Activated naive CD4-positive, alpha-beta T cell treated with anti-CD3 and anti-CD28 coated beads for 36 hours (primary cell): ENCODE measurements at regions not wholly inside any gene's neighbourhood (a gene's known extent, or its start where the extent isn't known, plus 50 kb on each side); places are given as distances from the start of the nearest gene placed in this dataset.
"Not testable (repeated sequence)": the region's sequence is repeated elsewhere in the genome, so short reads cannot be mapped to it uniquely, and the experiment has no call there.

Source experiments
- CTCF ChIA-PET: fragments of 350-600 bp; sonication (Branson Sonifier 250); formaldehyde crosslinking; loops from one replicate; lab custom pipeline; 2021; ENCODE audit warnings: antibody characterized with exemption; lab: Charles Lee
- DNase-seq: peaks from one replicate; pipeline ENCODE4 v3.0.0-alpha.2; 2020
- H3K27ac Mint-ChIP-seq: one replicate; pipeline ENCODE4 v1.8.0; 2021; ENCODE audit warnings: mild to moderate bottlenecking, mixed read lengths
- H3K27me3 Mint-ChIP-seq: one replicate; pipeline ENCODE4 v1.8.0; 2021; ENCODE audit warnings: low read depth, mixed read lengths
- H3K36me3 Mint-ChIP-seq: one replicate; pipeline ENCODE4 v1.8.0; 2021; ENCODE audit warnings: low read depth, mixed read lengths
- H3K4me1 Mint-ChIP-seq: one replicate; pipeline ENCODE4 v1.8.0; 2021; ENCODE audit warnings: low read depth, mixed read lengths
- H3K4me3 Mint-ChIP-seq: one replicate; pipeline ENCODE4 v1.8.0; 2021; ENCODE audit warnings: mild to moderate bottlenecking, moderate library complexity, mixed read lengths
- H3K9me3 Mint-ChIP-seq: one replicate; pipeline ENCODE4 v1.8.0; 2021; ENCODE audit warnings: mixed read lengths
- intact Hi-C: fragments of 100-400 bp; cut with micrococcal nuclease; formaldehyde crosslinking; loops from one replicate; pipeline ENCODE4 v1.15.1; 2023

- H3K27ac Mint-ChIP-seq, result no peak overlapping the region
- intact Hi-C loops, result no loop called here
- CTCF ChIA-PET, result no interaction called here
- no peak for DNase-seq
- no peaks in the 10 kb centered on the region for H3K9me3 Mint-ChIP-seq
- no peaks in the 10 kb centered on the region for H3K4me1 Mint-ChIP-seq
- peaks cover 6% of the 10 kb centered on the region for H3K27me3 Mint-ChIP-seq
- H3K36me3 Mint-ChIP-seq, result no peaks in the 10 kb centered on the region
- no peak overlapping the region for H3K4me3 Mint-ChIP-seq
Measured at GRCh38 chr3:130569461-130570365, 52.7 kb downstream of the COL6A6 start.

GRCh38 chr3:130572769-130573168 is 55.8 kb downstream of the COL6A6 start:
- Mint-ChIP-seq H3K36me3 (no peaks in the 10 kb centered on the region), H3K9me3 (no peaks in the 10 kb centered on the region), H3K4me1 (no peaks in the 10 kb centered on the region), H3K27ac (no peak overlapping the region), H3K27me3 (peaks cover 8% of the 10 kb centered on the region), H3K4me3 (no peak overlapping the region)
- CTCF ChIA-PET, result no interaction called here
- no peak for DNase-seq
- intact Hi-C loops, result no loop called here

GRCh38 chr3:130576375-130577266 is 59.6 kb downstream of the COL6A6 start:
- CTCF ChIA-PET, result no interaction called here
- Mint-ChIP-seq H3K27me3 (peaks cover 27% of the 10 kb centered on the region), H3K27ac (no peak overlapping the region)

DNA sequence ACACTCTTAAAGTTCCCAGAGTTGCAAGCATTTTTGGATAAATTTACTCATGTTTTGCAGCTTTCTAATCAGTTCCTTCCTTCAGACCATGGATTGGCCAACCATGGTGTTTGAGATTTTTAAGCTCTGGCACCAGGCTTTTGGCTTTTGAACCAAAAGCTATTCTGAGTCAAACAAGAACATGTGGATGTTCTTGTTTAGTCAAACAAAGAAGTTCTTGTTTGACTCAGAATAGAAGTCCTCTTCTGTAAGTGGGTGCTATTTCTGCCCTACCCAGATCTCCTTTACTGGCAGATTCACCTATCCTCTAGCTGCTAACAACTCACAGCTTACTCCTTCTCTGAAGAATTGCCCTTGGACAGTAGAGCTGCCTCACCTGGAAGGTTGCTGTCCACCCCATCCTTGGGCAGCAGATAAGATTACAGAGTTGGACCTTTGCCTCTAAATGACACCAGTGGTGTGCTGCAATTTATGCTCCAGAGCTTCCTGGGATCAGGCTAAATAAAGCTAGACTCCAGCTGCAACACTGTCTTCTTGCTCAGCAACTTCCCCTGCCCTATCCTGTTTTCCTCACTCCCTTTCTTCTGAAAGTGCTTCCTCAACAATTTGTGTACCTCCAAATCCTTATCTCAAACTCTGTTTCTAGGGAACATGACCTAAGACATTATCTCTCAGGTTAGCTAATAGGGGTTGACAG is 65.6 kb downstream of the COL6A6 start:
- Mint-ChIP-seq H3K36me3 (no peaks in the 10 kb centered on the region), H3K9me3 (no peaks in the 10 kb centered on the region), H3K27ac (no peak overlapping the region), H3K27me3 (peaks cover 38% of the 10 kb centered on the region), H3K4me3 (no peak overlapping the region), H3K4me1 (no peaks in the 10 kb centered on the region)
- intact Hi-C loops, result no loop called here
- DNase-seq, result no peak
- CTCF ChIA-PET, result no interaction called here

More at GRCh38 chr3:130576375-130577266, 59.6 kb downstream of the COL6A6 start:
- intact Hi-C loops, result no loop called here
- no peaks in the 10 kb centered on the region for H3K36me3 Mint-ChIP-seq
- H3K9me3 Mint-ChIP-seq, result no peaks in the 10 kb centered on the region
- no peaks in the 10 kb centered on the region for H3K4me1 Mint-ChIP-seq
- H3K4me3 Mint-ChIP-seq, result no peak overlapping the region
- DNase-seq, result no peak

DNA sequence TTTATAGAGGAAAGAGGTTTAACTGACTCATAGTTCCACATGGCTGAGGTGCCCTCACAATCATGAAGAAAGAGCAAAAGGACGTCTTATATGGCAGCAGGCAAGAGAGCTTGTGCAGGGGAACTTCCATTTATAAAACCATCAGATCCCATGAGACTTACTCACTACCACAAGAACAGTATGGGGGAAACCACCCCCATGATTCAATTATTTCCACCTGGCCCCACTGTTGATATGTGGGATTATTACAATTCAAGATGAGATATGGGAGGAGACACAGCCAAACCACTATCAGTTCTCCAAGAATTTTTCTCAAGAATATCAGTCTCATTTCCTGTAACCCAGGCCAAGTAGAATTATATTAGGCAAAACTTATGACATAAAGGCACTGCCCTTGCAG is 77.8 kb downstream of the COL6A6 start:
- CTCF ChIA-PET, H3K27ac Mint-ChIP-seq, H3K9me3 Mint-ChIP-seq, intact Hi-C loops, DNase-seq, H3K4me1 Mint-ChIP-seq, H3K36me3 Mint-ChIP-seq, H3K4me3 Mint-ChIP-seq: not testable (repeated sequence)
- peaks cover 11% of the 10 kb centered on the region for H3K27me3 Mint-ChIP-seq

- H3K36me3 Mint-ChIP-seq, result no peaks in the 10 kb centered on the region
- DNase-seq, result no peak
- no peaks in the 10 kb centered on the region for H3K4me1 Mint-ChIP-seq
- H3K4me3 Mint-ChIP-seq, result no peak overlapping the region
- no peaks in the 10 kb centered on the region for H3K9me3 Mint-ChIP-seq
- intact Hi-C loops, result no loop called here
- no peak overlapping the region for H3K27ac Mint-ChIP-seq
- CTCF ChIA-PET, result no interaction called here
- H3K27me3 Mint-ChIP-seq, result peaks cover 12% of the 10 kb centered on the region
Measured at GRCh38 chr3:130596484-130596883, 79.5 kb downstream of the COL6A6 start.

DNA sequence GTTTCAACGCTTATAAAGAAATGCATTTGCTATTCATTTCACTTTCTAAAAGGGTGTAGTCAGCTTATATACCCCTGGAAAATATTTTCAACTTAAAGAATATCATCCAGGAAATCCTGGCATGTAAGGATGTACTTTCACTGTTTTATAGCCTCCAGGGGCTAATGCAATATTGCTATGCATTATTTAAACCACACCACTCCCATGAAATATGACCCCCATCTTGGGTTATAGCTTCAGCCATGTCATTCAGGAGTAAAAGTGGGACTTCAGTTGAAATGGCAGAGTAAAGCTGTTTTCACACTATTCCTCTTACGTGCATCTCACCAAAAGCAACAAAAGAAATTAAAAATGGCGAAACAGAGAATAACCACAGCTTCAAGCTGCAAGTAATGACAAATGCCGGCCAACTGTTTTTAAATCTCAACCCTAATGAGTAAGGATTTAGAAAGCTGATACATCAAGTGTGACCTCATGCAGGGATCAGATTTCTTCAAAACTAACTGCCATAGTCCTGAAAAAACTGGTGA is 84.5 kb downstream of the COL6A6 start:
- intact Hi-C loops, result no loop called here

DNA sequence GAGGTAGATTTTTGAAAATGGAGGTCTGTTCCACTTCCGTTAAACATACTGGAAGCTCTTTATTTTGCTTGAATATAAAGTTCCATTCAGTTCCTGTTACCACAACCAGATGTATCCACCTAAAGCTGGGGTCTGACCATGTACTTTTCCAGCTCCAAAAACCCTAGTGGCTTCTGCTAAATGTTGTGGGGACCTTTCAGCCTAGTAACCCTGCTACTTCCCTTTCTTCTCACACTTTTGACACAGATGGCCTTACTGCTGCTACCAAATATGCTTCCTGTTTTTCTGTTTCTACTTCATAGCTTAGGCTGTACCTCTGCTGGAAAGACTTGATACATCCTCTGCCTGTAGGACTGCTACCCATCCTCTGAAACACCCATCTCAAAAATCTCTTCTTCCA is 87.8 kb downstream of the COL6A6 start:
- no peak overlapping the region for H3K27ac Mint-ChIP-seq
- H3K4me3 Mint-ChIP-seq, result no peak overlapping the region
- peaks cover 14% of the 10 kb centered on the region for H3K9me3 Mint-ChIP-seq
- DNase-seq, result no peak
- intact Hi-C loops, result no loop called here
- H3K27me3 Mint-ChIP-seq, result peaks cover 5% of the 10 kb centered on the region
- CTCF ChIA-PET, result no interaction called here
- H3K36me3 Mint-ChIP-seq, result no peaks in the 10 kb centered on the region
- H3K4me1 Mint-ChIP-seq, result no peaks in the 10 kb centered on the region

More for the DNA sequence above, 84.5 kb downstream of the COL6A6 start:
- CTCF ChIA-PET, result no interaction called here
- H3K36me3 Mint-ChIP-seq, result no peaks in the 10 kb centered on the region
- H3K27ac Mint-ChIP-seq, result no peak overlapping the region
- no peaks in the 10 kb centered on the region for H3K4me1 Mint-ChIP-seq
- peaks cover 2% of the 10 kb centered on the region for H3K9me3 Mint-ChIP-seq
- DNase-seq, result no peak
- no peak overlapping the region for H3K4me3 Mint-ChIP-seq
- H3K27me3 Mint-ChIP-seq, result peaks cover 10% of the 10 kb centered on the region

GRCh38 chr3:130606336-130606735 is 89.4 kb downstream of the COL6A6 start:
- Mint-ChIP-seq H3K27me3 (peaks cover 2% of the 10 kb centered on the region), H3K4me3 (no peak overlapping the region), H3K4me1 (no peaks in the 10 kb centered on the region), H3K9me3 (peaks cover 14% of the 10 kb centered on the region), H3K27ac (no peak overlapping the region), H3K36me3 (no peaks in the 10 kb centered on the region)
- CTCF ChIA-PET, result no interaction called here
- DNase-seq, result no peak
- intact Hi-C loops, result no loop called here

DNA sequence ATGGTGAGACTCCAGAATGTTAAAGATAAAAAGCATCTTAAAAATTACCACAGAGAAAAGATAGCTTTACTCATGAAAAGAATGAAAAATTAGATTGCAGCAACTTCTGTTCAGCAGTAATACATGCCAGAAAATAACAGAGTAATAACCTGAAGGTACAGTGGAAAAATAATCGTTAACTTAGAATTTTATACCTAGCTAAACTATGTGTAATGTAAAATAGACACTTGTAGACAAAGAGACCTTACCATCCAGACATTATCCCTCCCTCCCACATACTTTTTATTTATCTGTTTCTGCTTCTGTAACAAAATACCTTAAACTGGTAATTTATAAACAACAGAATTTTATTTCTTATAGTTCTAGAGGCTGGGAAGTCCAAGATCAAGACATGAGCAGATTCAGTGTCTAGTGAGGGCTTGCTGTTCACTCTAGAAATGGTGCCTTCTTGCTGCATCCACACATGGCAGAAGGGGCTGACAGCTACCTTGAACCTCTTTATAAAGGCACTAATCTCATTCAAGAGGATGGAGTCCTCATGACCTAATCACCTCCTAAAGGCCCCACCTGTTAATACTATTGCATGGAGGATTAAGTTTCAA is 90.7 kb downstream of the COL6A6 start:
- CTCF ChIA-PET, result no interaction called here
- no peak for DNase-seq
- Mint-ChIP-seq H3K36me3 (no peaks in the 10 kb centered on the region), H3K27me3 (peaks cover 2% of the 10 kb centered on the region), H3K4me3 (no peak overlapping the region), H3K4me1 (no peaks in the 10 kb centered on the region), H3K27ac (no peak overlapping the region), H3K9me3 (peaks cover 16% of the 10 kb centered on the region)
- intact Hi-C loops, result no loop called here

DNA sequence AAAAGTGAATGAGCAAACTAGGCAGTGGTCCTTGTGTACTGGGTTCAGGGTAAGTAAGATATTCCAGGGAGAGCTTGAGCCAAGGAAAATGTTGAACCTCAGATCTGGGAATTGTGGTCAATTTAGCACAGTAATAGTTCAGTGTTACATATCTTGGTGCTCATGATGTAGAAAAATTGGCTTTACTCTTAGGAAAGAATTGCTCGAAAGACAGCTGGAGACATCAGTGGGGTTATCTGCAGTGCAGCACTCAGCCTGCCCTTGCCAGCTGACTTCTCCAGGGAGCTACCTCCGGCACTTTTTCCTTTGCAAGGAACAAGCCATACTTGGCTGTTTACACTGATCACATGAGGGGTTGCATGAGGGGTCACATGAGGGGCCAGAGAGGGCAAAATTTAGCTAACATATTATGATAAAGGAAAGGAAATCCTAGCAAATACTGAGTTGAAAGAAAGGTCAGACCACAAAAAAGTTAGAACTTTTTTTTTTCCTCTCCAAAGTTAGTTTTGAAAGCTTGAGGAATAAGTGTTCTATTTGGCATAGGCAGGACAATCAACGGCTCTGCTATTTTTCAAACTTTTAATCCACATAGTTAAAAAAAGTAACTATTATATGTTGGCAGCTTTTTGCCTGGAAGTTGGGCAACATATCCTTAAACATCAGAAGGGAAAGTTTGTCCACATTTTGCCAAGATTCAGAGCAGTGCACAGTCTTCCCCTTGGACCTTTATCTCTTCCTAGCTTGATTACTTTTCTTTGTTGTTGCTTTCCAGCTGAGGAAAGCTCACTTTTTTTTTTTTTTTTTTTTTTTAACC is 92.4 kb downstream of the COL6A6 start:
- no peak overlapping the region for H3K4me3 Mint-ChIP-seq
- no peak overlapping the region for H3K27ac Mint-ChIP-seq
- CTCF ChIA-PET, result no interaction called here
- H3K36me3 Mint-ChIP-seq, result no peaks in the 10 kb centered on the region
- intact Hi-C loops, result no loop called here
- no peaks in the 10 kb centered on the region for H3K27me3 Mint-ChIP-seq
- no peak for DNase-seq
- H3K9me3 Mint-ChIP-seq, result peaks cover 16% of the 10 kb centered on the region
- no peaks in the 10 kb centered on the region for H3K4me1 Mint-ChIP-seq
